ENCODE measurements at regions not wholly inside any gene's neighbourhood (a gene's known extent, or its start where the extent isn't known, plus 50 kb on each side); places are given as distances from the start of the nearest gene placed in this dataset.

DNA sequence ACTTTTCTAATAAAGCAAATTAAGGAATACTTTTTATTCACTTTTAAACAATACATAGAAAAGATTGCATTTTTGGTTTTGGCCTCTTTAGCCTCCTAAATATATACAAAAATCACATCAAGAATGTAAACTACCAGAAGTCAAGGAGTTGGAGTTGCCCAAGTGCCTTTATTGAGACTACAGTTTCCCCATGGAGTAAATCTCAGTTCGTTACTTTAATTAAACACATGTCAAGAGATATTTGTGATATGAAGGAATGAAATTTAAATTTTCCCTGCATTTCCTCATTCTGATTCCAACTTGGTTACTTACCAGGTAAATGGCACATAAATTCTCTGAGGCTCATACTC lies 492.9 kb downstream of the TNS3 start:
- Histone ChIP-seq H2BK20ac (ENCODE audit: low read depth, low read length) (peak overlapping the region; percentile 44; the same call in 1 of the 2 replicates), H3K4me3 (ENCODE audit: insufficient read depth, low read depth, low read length) (no peak overlapping the region), H2BK15ac (ENCODE audit: low read depth, low read length) (peak overlapping the region; percentile 78; the same call in 1 of the 3 replicates), H3K18ac (ENCODE audit: low read depth, low read length) (no peak overlapping the region), H3K56ac (ENCODE audit: extremely low read depth, insufficient read depth, low read length) (no peak overlapping the region), H3K27ac (ENCODE audit: insufficient read depth, low read length) (no peak overlapping the region), H2AK9ac (replicated peaks; ENCODE audit: low read depth, low read length, poor library complexity) (no peak overlapping the region), H2AFZ (replicated peaks; ENCODE audit: low read length, poor library complexity) (no peak overlapping the region), H3K27me3 (ENCODE audit: control insufficient read depth, insufficient read depth, low read length) (no peaks in the 10 kb centered on the region), H2BK5ac (ENCODE audit: low read depth, low read length, poor library complexity, severe bottlenecking) (no peak overlapping the region), H4K91ac (ENCODE audit: insufficient read depth, low read depth, low read length) (0 out of 2 replicates have a peak overlapping the region, but pooled peaks have one; percentile 59), H3K23ac (ENCODE audit: low read depth, low read length) (no peak overlapping the region), H3K79me1 (ENCODE audit: low read depth in 1 of 2, low read length in 2 of 2) (no peaks in the 10 kb centered on the region), H4K20me1 (ENCODE audit: insufficient read depth, low read length) (no peaks in the 10 kb centered on the region), H2BK120ac (ENCODE audit: low read depth, low read length) (no peak overlapping the region), H3K9me1 (ENCODE audit: insufficient read depth, low read length) (peaks cover 13% of the 10 kb centered on the region), H4K8ac (ENCODE audit: low read depth in 2 of 2, low read length in 2 of 2) (no peak overlapping the region), H3K36me3 (ENCODE audit: control insufficient read depth, insufficient read depth, low read length) (no peaks in the 10 kb centered on the region), H3K9ac (ENCODE audit: low read depth, low read length) (no peak overlapping the region), H3K4me2 (ENCODE audit: low read depth, low read length) (no peak overlapping the region), H2AK5ac (ENCODE audit: low read depth, low read length) (no peak overlapping the region), H3K9me3 (ENCODE audit: control insufficient read depth, insufficient read depth, low read length) (no peaks in the 10 kb centered on the region), H4K5ac (ENCODE audit: low read depth, low read length) (no peak overlapping the region), H3K4me1 (ENCODE audit: control insufficient read depth, insufficient read depth, low read length) (peaks cover 25% of the 10 kb centered on the region), H3K14ac (replicated peaks; ENCODE audit: low read depth, low read length) (no peak overlapping the region), H3K4ac (ENCODE audit: low read depth, low read length) (no peak overlapping the region)
- in situ Hi-C loops (cut with MboI; ENCODE audit: low sequenced_read_pairs) (loop anchor here (5.0 kb wide), 2 partner anchors 737 to 1167 kb away; partner anchors contain the start of gene IGFBP3), dilution Hi-C loops (cut with HindIII; ENCODE audit: low sequenced_read_pairs, unreplicated experiment) (no loop called here), intact Hi-C loops (cut with micrococcal nuclease) (loop anchor here (2.0 to 10.0 kb wide), 8 partner anchors 92 to 736 kb away; no protein-coding TSS in a partner anchor)
- DNase-seq (no peak), ATAC-seq (ENCODE audit: low read depth) (no peak)
- TF ChIP-seq MAZ (IDR thresholded peaks at IDR 0.05; ENCODE audit: borderline replicate concordance, low read depth, low read length) = no peak
- TF ChIP-seq, protein P1, sequence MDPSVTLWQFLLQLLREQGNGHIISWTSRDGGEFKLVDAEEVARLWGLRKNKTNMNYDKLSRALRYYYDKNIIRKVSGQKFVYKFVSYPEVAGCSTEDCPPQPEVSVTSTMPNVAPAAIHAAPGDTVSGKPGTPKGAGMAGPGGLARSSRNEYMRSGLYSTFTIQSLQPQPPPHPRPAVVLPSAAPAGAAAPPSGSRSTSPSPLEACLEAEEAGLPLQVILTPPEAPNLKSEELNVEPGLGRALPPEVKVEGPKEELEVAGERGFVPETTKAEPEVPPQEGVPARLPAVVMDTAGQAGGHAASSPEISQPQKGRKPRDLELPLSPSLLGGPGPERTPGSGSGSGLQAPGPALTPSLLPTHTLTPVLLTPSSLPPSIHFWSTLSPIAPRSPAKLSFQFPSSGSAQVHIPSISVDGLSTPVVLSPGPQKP (IDR thresholded peaks at IDR 0.05; ENCODE audit: borderline replicate concordance, low read depth, low read length) = no peak
- no peak for TF ChIP-seq RFX5 (IDR thresholded peaks at IDR 0.05; ENCODE audit: low read depth, low read length)
- TF ChIP-seq MXI1 (IDR thresholded peaks at IDR 0.05; ENCODE audit: borderline replicate concordance, low read depth, low read length) = no peak
- no peak for TF ChIP-seq POLR2A (IDR thresholded peaks at IDR 0.05; ENCODE audit: low read depth, low read length)
- TF ChIP-seq, protein P2, sequence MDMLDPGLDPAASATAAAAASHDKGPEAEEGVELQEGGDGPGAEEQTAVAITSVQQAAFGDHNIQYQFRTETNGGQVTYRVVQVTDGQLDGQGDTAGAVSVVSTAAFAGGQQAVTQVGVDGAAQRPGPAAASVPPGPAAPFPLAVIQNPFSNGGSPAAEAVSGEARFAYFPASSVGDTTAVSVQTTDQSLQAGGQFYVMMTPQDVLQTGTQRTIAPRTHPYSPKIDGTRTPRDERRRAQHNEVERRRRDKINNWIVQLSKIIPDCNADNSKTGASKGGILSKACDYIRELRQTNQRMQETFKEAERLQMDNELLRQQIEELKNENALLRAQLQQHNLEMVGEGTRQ (IDR thresholded peaks at IDR 0.05; ENCODE audit: low read depth, low read length) = no peak
- no peak for TF ChIP-seq NFE2L2 (IDR thresholded peaks at IDR 0.05; ENCODE audit: low read depth, low read length)
- no peak for TF ChIP-seq MAFK (IDR thresholded peaks at IDR 0.05; ENCODE audit: low read depth, low read length)
- TF ChIP-seq SMC3 (IDR thresholded peaks at IDR 0.05; ENCODE audit: low read depth, low read length) = no peak
- TF ChIP-seq CEBPB (IDR thresholded peaks at IDR 0.05; ENCODE audit: low read depth, low read length) = no peak
- TF ChIP-seq CHD1 (IDR thresholded peaks at IDR 0.05; ENCODE audit: low read depth, low read length) = no peak
- TF ChIP-seq, protein P3, sequence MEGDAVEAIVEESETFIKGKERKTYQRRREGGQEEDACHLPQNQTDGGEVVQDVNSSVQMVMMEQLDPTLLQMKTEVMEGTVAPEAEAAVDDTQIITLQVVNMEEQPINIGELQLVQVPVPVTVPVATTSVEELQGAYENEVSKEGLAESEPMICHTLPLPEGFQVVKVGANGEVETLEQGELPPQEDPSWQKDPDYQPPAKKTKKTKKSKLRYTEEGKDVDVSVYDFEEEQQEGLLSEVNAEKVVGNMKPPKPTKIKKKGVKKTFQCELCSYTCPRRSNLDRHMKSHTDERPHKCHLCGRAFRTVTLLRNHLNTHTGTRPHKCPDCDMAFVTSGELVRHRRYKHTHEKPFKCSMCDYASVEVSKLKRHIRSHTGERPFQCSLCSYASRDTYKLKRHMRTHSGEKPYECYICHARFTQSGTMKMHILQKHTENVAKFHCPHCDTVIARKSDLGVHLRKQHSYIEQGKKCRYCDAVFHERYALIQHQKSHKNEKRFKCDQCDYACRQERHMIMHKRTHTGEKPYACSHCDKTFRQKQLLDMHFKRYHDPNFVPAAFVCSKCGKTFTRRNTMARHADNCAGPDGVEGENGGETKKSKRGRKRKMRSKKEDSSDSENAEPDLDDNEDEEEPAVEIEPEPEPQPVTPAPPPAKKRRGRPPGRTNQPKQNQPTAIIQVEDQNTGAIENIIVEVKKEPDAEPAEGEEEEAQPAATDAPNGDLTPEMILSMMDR (conservative IDR thresholded peaks at IDR 0.05; ENCODE audit: low read depth, low read length) = no peak
- TF ChIP-seq FOS (IDR thresholded peaks at IDR 0.05; ENCODE audit: low read depth, low read length) = no peak
- TF ChIP-seq RAD21 (IDR thresholded peaks at IDR 0.05; ENCODE audit: low read length) = no peak
- no peak for TF ChIP-seq BHLHE40 (IDR thresholded peaks at IDR 0.05; ENCODE audit: low read depth, low read length)
- TF ChIP-seq RCOR1 (IDR thresholded peaks at IDR 0.05; ENCODE audit: insufficient replicate concordance, low read length) = no peak
- BruUV-seq (replicated peaks) = no TSS peak
- POLR2A ChIA-PET (ENCODE audit: unreplicated experiment) = no interaction called here
- CTCF ChIA-PET = no interaction called here
- no CpG with 5 or more reads among the region's 1 CpG for WGBS, 2 experiments (ENCODE audit: extremely low coverage in 2 of 2, insufficient read length in 1 of 2)

Measured in IMR-90 (cell line).